OCI-LY7 (cell line): ENCODE measurements at regions not wholly inside any gene's neighbourhood (a gene's known extent, or its start where the extent isn't known, plus 50 kb on each side); places are given as distances from the start of the nearest gene placed in this dataset.

Experiments
- EZH2phosphoT487 ChIP-seq: fragments of 200-600 bp; sonication (generic); IDR thresholded peaks from 2 replicates; pipeline ENCODE4 v1.6.1; 2018; ENCODE audit warnings: low read depth, borderline replicate concordance, mild to moderate bottlenecking, mixed run types, antibody characterized with exemption, low read length, moderate library complexity, mixed read lengths
- TF ChIP-seq, protein P1 (sequence below): fragments of 200-600 bp; sonication (generic); conservative IDR thresholded peaks from 2 replicates; pipeline ENCODE4 v1.5.1; 2014; ENCODE audit warnings: mild to moderate bottlenecking, antibody characterized with exemption, low read length, moderate library complexity, mixed read lengths

- TF ChIP-seq, protein P1, sequence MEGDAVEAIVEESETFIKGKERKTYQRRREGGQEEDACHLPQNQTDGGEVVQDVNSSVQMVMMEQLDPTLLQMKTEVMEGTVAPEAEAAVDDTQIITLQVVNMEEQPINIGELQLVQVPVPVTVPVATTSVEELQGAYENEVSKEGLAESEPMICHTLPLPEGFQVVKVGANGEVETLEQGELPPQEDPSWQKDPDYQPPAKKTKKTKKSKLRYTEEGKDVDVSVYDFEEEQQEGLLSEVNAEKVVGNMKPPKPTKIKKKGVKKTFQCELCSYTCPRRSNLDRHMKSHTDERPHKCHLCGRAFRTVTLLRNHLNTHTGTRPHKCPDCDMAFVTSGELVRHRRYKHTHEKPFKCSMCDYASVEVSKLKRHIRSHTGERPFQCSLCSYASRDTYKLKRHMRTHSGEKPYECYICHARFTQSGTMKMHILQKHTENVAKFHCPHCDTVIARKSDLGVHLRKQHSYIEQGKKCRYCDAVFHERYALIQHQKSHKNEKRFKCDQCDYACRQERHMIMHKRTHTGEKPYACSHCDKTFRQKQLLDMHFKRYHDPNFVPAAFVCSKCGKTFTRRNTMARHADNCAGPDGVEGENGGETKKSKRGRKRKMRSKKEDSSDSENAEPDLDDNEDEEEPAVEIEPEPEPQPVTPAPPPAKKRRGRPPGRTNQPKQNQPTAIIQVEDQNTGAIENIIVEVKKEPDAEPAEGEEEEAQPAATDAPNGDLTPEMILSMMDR = no peak
- TF ChIP-seq EZH2phosphoT487 = no peak
These were observed 276.8 kb downstream of the GAS1 start for GRCh38 chr9:86670536-86670935.
